ENCODE measurements at regions not wholly inside any gene's neighbourhood (a gene's known extent, or its start where the extent isn't known, plus 50 kb on each side); places are given as distances from the start of the nearest gene placed in this dataset.

GRCh38 chr1:232169436-232169835 is 460.5 kb downstream of the SIPA1L2 start:
- Histone ChIP-seq H4K20me1 (replicated peaks; ENCODE audit: control insufficient read depth, insufficient read depth, low read length) (no peaks in the 10 kb centered on the region), H3K4me3 (no peak overlapping the region), H3K4me2 (ENCODE audit: insufficient read depth, low read length) (no peak overlapping the region), H3K9me3 (replicated peaks; ENCODE audit: control insufficient read depth, insufficient read depth, low read depth, low read length) (no peaks in the 10 kb centered on the region), H3K27ac (ENCODE audit: extremely low read depth, low read depth, low read length) (no peak overlapping the region), H3K9ac (ENCODE audit: insufficient read depth in 1 of 2, low read depth in 2 of 2, low read length in 2 of 2) (no peak overlapping the region), H3K27me3 (ENCODE audit: control insufficient read depth in 2 of 2, insufficient read depth in 2 of 2, low read length in 2 of 2) (no peaks in the 10 kb centered on the region), H3K36me3 (ENCODE audit: control insufficient read depth, insufficient read depth, low read length) (no peaks in the 10 kb centered on the region), H3K9me1 (ENCODE audit: control insufficient read depth, insufficient read depth, low read length) (no peaks in the 10 kb centered on the region), H3K4me1 (replicated peaks in 1 of 2; ENCODE audit: control insufficient read depth in 2 of 2, insufficient read depth in 2 of 2, low read length in 2 of 2) (no peaks in the 10 kb centered on the region), H3K79me2 (ENCODE audit: control insufficient read depth, insufficient read depth, low read length) (no peaks in the 10 kb centered on the region), H2AFZ (ENCODE audit: low read depth, low read length) (no peak overlapping the region)
- ATAC-seq (no peak), FAIRE-seq (no peak), DNase-seq (ENCODE audit: extremely low read depth in 1 of 4, low spot score in 3 of 4) (no peak)
- in situ Hi-C loops (cut with MboI): no loop called here
- POLR2A ChIA-PET: no interaction called here
- 3% methylated on average over 5 of the region's 5 CpGs for WGBS (ENCODE audit: insufficient coverage, low coverage, missing lambda C conversion rate)
- intact Hi-C loops (cut with micrococcal nuclease): no loop called here
- CTCF ChIA-PET (ENCODE audit: low intra/inter-chr PET ratio): no interaction called here
- BruUV-seq (replicated peaks): no TSS peak
- no peak for TF ChIP-seq MXD1 (CRISPR knock-in tag; IDR thresholded peaks at IDR 0.05; ENCODE audit: borderline replicate concordance, poor library complexity, severe bottlenecking)
- no peak for TF ChIP-seq ZBTB12 (CRISPR knock-in tag; IDR thresholded peaks at IDR 0.05)
- TF ChIP-seq NFATC3 (IDR thresholded peaks at IDR 0.05): no peak
- TF ChIP-seq SMARCA5 (IDR thresholded peaks at IDR 0.05): no peak
- no peak for TF ChIP-seq REST (IDR thresholded peaks at IDR 0.05; ENCODE audit: borderline replicate concordance)
- no peak for TF ChIP-seq REST (CRISPR knock-in tag; IDR thresholded peaks at IDR 0.05; ENCODE audit: low read depth)
- no peak for TF ChIP-seq SMARCB1 (IDR thresholded peaks at IDR 0.05; ENCODE audit: insufficient read length, low read depth)
- TF ChIP-seq ZNF274 (IDR thresholded peaks at IDR 0.05; ENCODE audit: borderline replicate concordance, low read depth, low read length): no peak
- no peak for TF ChIP-seq HNRNPUL1 (IDR thresholded peaks at IDR 0.05; ENCODE audit: low read length)

All from K562 (cell line).